NCI-H748 (cell line): ENCODE measurements at regions not wholly inside any gene's neighbourhood (a gene's known extent, or its start where the extent isn't known, plus 50 kb on each side); places are given as distances from the start of the nearest gene placed in this dataset.
"Not testable (repeated sequence)": the region's sequence is repeated elsewhere in the genome, so short reads cannot be mapped to it uniquely, and the experiment has no call there.

ENCODE experiments used
- DNase-seq: peaks from one replicate; lab custom pipeline; 2025; ENCODE audit not compliant: unreplicated experiment; lab: John Stamatoyannopoulos, UW

DNA sequence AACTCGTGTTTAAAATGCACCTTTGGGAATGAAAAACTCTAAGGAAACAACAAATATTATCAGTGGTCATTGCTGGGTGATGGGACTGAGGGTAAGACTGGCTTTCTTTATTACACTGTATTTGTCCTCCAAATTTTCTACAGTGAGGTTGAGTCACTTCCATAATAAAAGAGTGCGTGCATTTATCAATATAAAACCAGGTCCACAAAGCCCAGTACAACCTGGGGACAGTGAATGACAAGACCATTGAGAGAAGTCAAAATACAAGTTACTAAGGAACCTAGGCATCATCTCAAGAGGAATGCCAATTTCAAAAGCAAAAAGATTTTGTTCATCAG is 76.4 kb downstream of the MAGED4 start:
- DNase-seq: no peak

DNA sequence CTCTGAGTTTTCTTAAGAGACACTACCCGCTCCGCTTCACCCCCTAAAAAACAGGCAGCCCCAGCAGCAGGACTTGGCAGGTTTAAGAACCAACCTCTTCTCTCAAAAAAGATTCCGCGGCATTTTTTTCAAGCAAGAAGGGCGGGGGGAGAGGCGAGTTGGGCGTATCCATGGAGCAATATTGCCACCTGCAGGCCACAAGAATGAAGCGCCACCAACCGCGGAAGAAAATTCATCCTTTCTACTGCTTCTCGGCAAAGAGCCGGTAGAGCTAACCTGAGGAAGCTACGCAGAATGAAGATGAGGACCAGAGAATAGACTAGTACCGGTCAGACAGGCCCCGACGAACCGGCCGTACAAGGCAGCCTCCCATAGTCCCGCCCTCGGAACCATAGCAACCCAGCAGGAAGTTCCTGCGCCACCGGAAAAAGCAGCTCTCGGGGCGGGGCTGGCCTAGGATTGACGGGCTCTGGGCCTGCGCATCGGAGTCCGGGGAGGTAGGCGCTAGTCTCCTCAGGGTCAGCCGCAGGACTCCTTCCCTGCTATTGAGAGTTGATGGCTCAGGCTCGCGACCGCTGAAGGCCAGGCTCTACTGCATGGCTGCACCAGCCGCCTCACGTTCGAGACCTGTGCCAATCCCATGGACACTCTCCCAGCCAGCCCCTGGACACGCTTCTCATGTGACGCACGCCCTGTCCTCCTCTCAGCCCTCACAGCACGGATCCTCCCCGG is 76.9 kb downstream of the MAGED4 start:
- peak; percentile 92 for DNase-seq

DNA sequence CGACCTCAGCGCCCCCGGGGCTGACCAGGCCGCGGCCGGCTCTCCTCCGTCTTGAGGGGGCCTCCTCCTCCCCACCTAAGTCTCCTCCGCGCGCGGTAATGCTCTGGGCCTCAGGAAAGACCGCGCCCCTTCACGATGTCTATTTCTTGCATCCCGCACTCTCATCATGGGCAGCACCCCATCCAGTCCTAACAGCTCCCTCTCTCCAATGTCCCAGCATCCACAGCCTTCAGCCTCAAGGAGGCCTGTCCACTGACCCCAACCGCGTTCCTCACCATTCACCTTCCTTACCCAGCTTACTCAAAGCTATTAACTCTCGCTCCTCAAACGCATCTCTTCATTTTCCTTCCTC is 77.5 kb downstream of the MAGED4 start:
- no peak for DNase-seq

DNA sequence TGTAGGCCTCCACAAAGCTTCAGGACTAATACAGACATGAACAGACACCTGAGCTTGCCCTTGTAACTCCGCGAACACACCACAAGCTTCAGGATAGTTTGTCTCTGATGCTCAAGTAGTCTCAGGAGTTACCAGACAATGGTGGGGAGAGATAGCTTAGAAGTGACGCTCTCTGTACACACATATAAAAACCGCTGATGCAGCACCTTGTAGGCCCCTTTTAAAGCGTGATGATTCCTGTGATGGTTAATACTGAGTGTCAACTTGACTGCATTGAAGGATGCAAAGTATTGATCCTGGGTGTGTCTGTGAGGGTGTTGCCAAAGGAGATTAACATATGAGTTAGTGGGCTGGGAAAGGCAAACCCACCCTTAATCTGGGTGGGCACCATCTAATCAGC is 78.7 kb downstream of the MAGED4 start:
- no peak for DNase-seq

DNA sequence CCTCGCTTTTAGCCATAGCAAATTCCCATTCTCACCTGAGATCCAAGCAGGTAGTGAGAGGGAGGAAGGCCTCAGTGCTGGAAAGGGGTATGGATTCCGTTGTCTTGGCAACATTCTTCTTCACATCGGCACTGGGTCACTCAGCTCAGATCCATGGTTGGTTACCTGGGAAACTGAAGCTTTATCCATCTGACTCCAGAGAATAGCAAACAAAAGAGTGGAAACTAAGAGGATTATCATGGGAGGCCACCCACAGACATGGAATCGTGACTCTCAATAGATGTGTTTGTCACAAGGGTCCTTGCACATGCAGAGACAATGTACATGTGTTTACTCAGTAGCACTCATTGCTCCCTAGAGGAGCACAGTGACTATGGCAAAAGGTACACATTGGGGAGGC is 81.0 kb downstream of the MAGED4 start:
- DNase-seq: peak; percentile 85

DNA sequence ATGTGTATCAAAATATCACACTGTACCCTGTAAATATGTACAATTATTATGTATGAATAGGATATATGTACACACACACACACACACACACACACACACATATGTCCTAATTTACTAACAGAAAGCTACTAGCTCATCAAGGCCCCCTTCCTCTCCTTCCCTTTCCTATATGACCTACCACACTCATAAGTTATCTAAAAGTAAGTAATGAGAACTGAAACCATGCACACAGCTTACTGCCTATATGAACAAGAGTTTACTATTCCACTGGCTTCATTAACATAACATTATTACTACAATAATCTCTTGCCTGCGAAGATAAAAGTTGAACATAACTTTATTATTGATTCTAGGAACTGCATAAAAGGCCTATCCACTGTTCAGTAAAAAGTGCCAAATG is 83.8 kb downstream of the MAGED4 start:
- DNase-seq: not testable (repeated sequence)

DNA sequence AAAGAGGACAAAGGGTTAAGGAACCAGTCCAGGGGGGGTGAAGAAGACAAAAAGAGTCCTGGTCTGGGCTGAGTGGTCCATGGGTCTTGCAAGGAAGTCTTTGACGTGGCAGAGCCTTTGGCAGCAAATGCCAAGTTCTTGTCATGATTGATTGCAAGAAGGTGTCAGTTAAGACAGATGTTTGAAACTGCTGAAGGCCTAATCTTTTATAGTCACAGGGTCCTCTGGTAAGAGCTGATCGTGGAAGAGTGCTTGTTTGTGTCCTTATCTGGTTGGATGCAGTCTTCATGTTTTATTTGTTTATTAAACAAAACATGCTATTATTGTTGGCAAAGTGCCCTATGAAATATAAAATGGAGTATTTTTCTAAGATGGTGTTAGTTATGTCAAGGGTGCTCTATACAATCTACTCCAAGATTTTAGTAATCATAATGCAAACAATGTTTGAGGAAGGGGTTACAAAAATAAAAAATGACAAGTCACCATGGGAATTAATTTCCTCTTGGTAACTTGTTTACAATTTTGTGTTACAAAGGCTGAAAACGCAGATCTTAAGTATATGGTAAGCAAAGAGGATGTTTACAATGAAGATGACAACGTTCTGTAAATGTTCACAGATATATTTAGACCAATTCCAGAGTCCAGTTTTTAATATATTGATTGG is 85.9 kb downstream of the MAGED4 start:
- DNase-seq: no peak

DNA sequence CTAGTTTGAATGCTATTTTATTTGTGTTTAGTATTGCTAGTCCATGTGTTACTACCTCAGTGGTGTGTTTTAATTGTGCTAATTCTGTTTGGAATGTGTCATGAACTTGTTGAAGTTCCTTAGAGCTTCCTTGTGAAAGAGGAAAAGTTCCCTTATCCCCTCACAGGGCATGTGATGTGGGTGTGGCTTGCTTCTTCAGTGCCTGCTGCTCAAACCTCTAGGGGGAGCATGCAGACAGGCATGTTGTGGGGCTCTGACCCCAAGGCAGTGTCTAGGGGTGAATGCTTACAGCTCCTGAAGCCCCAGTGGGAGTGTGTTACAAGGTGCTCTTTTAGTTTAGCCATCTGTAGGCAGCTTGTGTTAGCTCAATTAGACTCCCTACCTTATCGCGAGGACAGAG is 86.5 kb downstream of the MAGED4 start:
- peak; percentile 28 for DNase-seq

DNA sequence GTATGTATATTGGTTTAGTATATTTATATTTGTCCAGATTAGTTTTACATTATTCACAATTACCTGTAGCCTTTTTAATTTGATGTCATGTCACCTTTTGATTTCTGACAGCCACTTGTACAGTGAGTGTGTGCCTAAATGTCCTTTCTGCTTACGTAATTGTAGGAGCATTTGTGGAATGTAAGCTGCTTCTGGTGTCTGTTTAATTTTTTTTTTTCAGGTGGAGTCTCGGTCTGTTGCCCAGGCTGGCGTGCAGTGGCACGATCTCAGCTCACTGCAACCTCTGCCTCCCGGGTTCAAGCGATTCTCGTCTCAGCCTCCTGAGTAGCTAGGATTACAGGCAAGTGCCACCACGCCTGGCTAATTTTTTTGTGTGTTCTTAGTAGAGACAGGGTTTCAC is 91.2 kb upstream of the XAGE2 start:
- no peak for DNase-seq

DNA sequence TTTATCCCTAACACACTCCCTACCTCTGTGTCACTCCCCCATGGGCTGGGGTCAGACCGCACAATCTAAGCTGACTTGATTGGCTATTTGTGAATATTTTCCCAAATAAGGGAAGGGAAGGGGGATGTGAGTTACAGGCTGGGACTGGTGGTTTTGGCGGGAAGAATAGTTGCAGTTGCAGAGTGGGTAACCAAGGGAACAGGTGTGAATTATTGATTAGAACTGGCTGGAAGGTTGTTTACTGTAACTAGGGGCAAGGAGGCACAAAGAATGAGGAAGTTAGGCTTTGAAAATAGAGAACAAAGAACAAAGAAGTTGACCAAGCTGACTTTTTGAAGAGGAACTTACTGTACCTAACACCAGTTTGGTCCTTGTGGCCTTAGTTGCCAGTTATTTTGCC is 88.0 kb upstream of the XAGE2 start:
- peak; percentile 12 for DNase-seq

DNA sequence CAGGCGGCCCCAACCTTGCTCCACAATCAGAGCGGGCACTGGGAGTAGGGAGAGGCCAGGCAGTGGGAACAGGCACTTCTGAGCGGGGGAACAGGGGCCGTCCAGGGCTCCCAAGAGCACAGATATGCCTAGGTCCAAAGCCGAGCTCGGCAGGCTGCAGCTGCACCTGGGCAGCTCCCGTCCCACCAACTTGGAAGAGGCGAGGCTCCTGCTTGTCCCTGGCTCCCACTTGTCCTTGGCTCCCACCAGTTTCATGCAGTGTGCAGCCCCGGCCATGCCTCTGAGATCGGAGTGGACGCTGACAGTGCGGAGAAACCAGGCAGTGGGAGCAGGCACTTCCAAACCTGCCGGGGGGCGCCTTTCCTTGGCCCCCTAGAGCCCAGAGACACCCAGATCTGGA is 84.0 kb upstream of the XAGE2 start:
- no peak for DNase-seq

DNA sequence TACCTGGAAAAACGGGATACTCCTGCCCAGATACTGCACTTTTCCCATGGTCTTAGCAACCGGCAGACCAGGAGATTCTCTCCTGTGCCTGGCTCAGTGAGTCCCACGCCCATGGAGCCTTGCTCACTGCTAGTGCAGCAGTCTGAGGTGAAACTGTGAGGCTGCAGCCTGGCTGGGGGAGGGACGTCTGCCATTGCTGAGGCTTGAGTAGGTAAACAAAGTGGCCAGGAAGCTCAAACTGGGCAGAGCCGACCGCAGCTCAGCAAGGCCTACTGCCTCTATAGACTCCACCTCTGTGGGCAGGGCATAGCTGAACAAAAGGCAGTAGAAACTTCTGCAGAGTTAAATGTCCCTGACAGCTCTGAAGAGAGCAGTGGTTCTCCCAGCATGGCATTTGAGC is 69.9 kb upstream of the XAGE2 start:
- DNase-seq: not testable (repeated sequence)

DNA sequence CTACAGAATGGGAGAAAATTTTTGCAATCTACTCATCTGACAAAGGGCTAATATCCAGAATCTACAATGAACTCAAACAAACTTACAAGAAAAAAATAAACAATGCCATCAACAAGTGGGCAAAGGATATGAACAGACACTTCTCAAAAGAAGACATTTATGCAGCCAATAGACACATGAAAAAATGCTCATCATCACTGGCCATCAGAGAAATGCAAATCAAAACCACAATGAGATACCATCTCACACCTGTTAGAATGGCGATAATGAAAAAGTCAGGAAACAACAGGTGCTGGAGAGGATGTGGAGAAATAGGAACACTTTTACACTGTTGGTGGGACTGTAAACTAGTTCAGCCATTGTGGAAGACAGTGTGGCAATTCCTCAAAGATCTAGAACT is 60.3 kb upstream of the XAGE2 start:
- not testable (repeated sequence) for DNase-seq
